ENCODE measurements at regions not wholly inside any gene's neighbourhood (a gene's known extent, or its start where the extent isn't known, plus 50 kb on each side); places are given as distances from the start of the nearest gene placed in this dataset.

- FAIRE-seq (no peak), DNase-seq (ENCODE audit: low spot score) (no peak)
Observed at GRCh38 chr9:70478963-70479641, 64.6 kb upstream of the KLF9 start.

GRCh38 chr9:70477907-70478480, 63.5 kb upstream of the KLF9 start:
- DNase-seq (ENCODE audit: low spot score), result no peak
- no peak for FAIRE-seq

DNA sequence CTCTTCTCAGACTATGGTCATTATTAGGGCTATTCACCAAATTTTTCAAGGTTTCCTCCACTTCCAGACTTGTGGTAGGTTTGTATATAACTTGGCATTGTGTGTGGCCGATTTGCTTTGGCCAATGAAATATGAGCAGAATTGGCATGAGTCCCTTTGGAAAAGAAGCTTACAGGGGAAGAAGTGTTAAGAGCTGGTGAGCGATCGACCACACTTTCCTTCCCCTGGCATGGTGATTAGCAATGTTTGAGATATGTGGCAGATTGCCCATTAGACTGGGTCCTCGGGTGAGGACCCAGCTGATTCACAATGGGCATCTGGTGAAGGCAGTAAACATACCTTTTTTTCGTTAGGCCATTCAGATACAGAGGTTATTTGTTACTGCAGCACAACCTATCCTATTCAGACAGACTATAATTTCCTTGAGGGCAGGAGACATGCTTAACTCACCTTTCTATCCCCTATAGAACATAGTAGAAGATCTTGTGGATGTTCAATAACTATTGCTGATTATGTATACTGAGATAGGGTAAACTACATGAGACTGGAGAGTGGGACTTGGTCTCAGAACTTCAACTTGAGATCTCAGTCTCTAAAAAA, 62.8 kb upstream of the KLF9 start:
- DNase-seq (ENCODE audit: low spot score), result peak; percentile 20
- FAIRE-seq, result no peak

- FAIRE-seq, result no peak
- DNase-seq (ENCODE audit: low spot score), result no peak
Observed at GRCh38 chr9:70475211-70475610, 60.8 kb upstream of the KLF9 start.

DNA sequence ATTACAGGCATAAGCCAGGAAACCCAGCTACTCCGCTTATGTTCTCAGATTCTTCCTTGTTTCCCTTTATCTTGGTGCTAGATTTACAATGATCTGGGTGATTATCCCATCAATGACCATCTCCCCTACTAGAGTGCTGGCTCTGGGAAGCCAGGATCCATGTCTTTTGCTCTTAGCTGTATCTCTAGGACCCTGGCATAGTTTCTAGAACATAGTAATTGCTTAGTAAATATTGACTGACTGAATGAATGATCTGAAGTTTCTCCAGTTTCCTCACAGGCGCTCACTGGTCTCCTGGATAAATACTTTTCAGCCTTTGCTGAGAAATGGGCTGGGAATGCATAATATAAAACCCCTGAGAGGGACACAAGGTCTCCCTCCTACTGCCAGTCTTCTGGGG, 60.0 kb upstream of the KLF9 start:
- FAIRE-seq (no peak), DNase-seq (ENCODE audit: low spot score) (no peak)

GRCh38 chr9:70472268-70473249, 58.1 kb upstream of the KLF9 start:
- FAIRE-seq (no peak), DNase-seq (ENCODE audit: low spot score) (no peak)

DNA sequence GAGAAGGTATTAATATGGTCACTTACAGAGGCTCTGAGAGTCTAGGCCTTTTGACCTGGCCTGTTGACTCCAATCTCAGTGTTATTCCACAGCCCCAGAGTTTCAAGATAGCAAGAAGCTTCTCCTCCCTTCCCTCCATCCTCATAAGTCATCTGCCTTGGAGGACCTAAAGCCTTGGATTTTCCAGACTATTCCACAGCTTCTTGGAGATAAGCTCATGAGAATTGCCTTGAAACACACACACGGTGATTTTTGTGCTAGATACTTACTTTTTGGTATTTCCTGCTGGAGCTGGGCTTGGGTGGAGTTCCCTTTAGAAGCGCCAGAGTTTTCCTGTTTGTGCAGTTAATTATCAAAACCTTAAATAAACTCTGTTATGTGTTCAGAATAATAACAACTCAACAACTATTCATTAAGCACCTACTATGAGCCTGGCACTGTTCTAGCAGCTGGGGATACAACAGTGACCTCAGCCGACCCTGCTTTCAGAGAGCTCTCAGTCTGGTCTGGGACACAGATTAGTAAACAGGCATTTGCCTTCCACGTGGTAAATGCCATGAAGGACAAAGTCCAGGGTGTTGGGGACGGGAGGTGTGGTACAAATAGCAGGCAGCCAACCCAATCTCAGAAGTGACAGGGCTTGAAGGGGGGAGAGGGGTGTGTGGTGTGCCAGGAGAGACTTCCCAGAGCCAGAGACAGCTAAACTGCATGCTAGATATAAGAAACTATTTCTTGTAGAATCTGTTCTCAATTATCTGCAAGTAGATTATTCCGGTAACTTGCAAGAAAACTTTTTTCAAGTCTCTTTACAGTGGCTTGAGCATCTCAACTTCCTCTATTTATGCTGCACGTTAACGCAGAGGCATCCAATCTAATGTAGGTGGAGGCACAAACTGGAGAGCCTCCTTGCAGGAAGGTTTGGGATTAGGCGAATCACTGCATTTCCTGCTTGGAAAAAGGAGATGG, 55.9 kb upstream of the KLF9 start:
- no peak for FAIRE-seq
- no peak for DNase-seq (ENCODE audit: low spot score)

- DNase-seq (ENCODE audit: low spot score) (no peak), FAIRE-seq (no peak)
Observed at GRCh38 chr9:70468291-70468690, 53.8 kb upstream of the KLF9 start.

- FAIRE-seq, result no peak
- peak; percentile 68 for DNase-seq (ENCODE audit: low spot score)
Observed at GRCh38 chr9:70466976-70467561, 52.6 kb upstream of the KLF9 start.

- DNase-seq (ENCODE audit: low spot score) (no peak), FAIRE-seq (no peak)
Observed at GRCh38 chr9:70465904-70466303, 51.4 kb upstream of the KLF9 start.

DNA sequence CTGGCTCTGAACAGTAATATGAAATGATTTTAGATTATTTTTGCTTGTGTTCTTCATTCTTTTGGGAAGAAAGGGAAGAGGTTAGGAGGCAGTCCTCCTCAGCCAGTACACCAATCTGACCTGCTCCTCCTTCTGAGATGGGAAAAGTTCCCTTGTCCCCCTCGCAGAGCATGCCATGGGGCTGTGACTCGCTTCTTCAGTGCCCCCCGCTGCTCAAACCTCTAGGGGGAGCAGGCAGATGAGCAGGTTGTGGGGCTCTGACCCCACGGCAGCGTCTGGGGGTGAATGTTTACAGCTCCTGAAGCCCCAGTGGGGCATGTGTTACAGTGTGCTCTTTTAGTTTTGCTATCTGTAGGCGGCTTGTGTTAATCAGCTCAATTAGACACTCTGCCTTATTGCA, 50.9 kb upstream of the KLF9 start:
- FAIRE-seq (no peak), DNase-seq (ENCODE audit: low spot score) (no peak)
